WTC11 (cell line): ENCODE measurements at regions not wholly inside any gene's neighbourhood (a gene's known extent, or its start where the extent isn't known, plus 50 kb on each side); places are given as distances from the start of the nearest gene placed in this dataset.

Experiments
- ATAC-seq: fragments of 200-7000 bp; cut with Tn5 transposase; 2 replicates; pipeline ENCODE4 v1.10.0; 2021; ENCODE audit warnings: mild to moderate bottlenecking, moderate library complexity
- CTCF ChIA-PET: fragments of 300-600 bp; sonication (Branson Sonifier 250); formaldehyde crosslinking; loops from one replicate; lab custom pipeline; 2021; ENCODE audit warnings: antibody characterized with exemption; lab: Charles Lee
- POLR2A ChIA-PET: fragments of 350-600 bp; sonication (Branson Sonifier 250); formaldehyde crosslinking; loops from one replicate; lab custom pipeline; 2021; ENCODE audit warnings: antibody characterized with exemption; lab: Charles Lee
- DNase-seq: peaks from one replicate; pipeline ENCODE4 v3.0.0; 2021; ENCODE audit warnings: low spot score
- H3K27ac Mint-ChIP-seq: 2 replicates; pipeline ENCODE4 v1.8.0; 2021; ENCODE audit warnings: mixed read lengths
- H3K27me3 Mint-ChIP-seq: 2 replicates; pipeline ENCODE4 v1.8.0; 2021; ENCODE audit warnings: low read depth, mild to moderate bottlenecking, moderate library complexity, mixed read lengths
- H3K36me3 Mint-ChIP-seq: 2 replicates; pipeline ENCODE4 v1.8.0; 2021; ENCODE audit warnings: mixed read lengths
- H3K4me1 Mint-ChIP-seq: 2 replicates; pipeline ENCODE4 v1.8.0; 2022; ENCODE audit warnings: mixed read lengths
- H3K4me3 Mint-ChIP-seq: 2 replicates; pipeline ENCODE4 v1.8.0; 2021; ENCODE audit warnings: mild to moderate bottlenecking, moderate library complexity, mixed read lengths
- H3K9me3 Mint-ChIP-seq: 2 replicates; pipeline ENCODE4 v1.8.0; 2021; ENCODE audit warnings: mixed read lengths
- AFF4 ChIP-seq: sonication (generic); formaldehyde crosslinking; IDR thresholded peaks from 2 replicates; pipeline ENCODE4 v1.8.1; 2023; ENCODE audit warnings: mild to moderate bottlenecking, missing genetic modification reagents, borderline replicate concordance
- CREM ChIP-seq: sonication (generic); formaldehyde crosslinking; IDR thresholded peaks from 2 replicates; pipeline ENCODE4 v1.8.1; 2022; ENCODE audit warnings: mild to moderate bottlenecking, missing genetic modification reagents, moderate library complexity
- ETV6 ChIP-seq: sonication (generic); formaldehyde crosslinking; IDR thresholded peaks from 2 replicates; pipeline ENCODE4 v1.8.1; 2022; ENCODE audit warnings: mild to moderate bottlenecking, missing genetic modification reagents
- FOXJ3 ChIP-seq: sonication (generic); formaldehyde crosslinking; IDR thresholded peaks from 2 replicates; pipeline ENCODE4 v1.9.0; 2021; ENCODE audit warnings: missing genetic modification reagents, mild to moderate bottlenecking, borderline replicate concordance
- JUN ChIP-seq: sonication (generic); formaldehyde crosslinking; IDR thresholded peaks from 2 replicates; pipeline ENCODE4 v1.8.0; 2023; ENCODE audit warnings: mild to moderate bottlenecking, missing genetic modification reagents
- MYBL2 ChIP-seq: sonication (generic); formaldehyde crosslinking; IDR thresholded peaks from 2 replicates; pipeline ENCODE4 v1.8.1; 2023; ENCODE audit warnings: mild to moderate bottlenecking, moderate library complexity, missing genetic modification reagents
- NFYB ChIP-seq: sonication (generic); formaldehyde crosslinking; conservative IDR thresholded peaks from 2 replicates; pipeline ENCODE4 v1.8.0; 2022; ENCODE audit warnings: low read depth, missing genetic modification reagents
- NR2C2 ChIP-seq: sonication (generic); formaldehyde crosslinking; IDR thresholded peaks from 2 replicates; pipeline ENCODE4 v1.8.0; 2022; ENCODE audit warnings: mild to moderate bottlenecking, missing genetic modification reagents
- NR3C1 ChIP-seq: sonication (generic); formaldehyde crosslinking; conservative IDR thresholded peaks from 2 replicates; pipeline ENCODE4 v1.8.1; 2023; ENCODE audit warnings: low read depth, mild to moderate bottlenecking, missing genetic modification reagents
- ZNF219 ChIP-seq: sonication (generic); formaldehyde crosslinking; IDR thresholded peaks from 2 replicates; pipeline ENCODE4 v1.8.0; 2023; ENCODE audit warnings: missing genetic modification reagents, mild to moderate bottlenecking, borderline replicate concordance
- TF ChIP-seq, protein P1 (sequence below): fragments of 200-600 bp; IDR thresholded peaks from 2 replicates; pipeline ENCODE4 v1.8.0; 2022; ENCODE audit warnings: antibody characterized with exemption
- TF ChIP-seq, protein P2 (sequence below): sonication (generic); formaldehyde crosslinking; IDR thresholded peaks from 2 replicates; pipeline ENCODE4 v1.8.1; 2022; ENCODE audit warnings: low read depth, mild to moderate bottlenecking, moderate library complexity, missing genetic modification reagents, borderline replicate concordance
- TF ChIP-seq, protein P3 (sequence below): sonication (generic); formaldehyde crosslinking; IDR thresholded peaks from 2 replicates; pipeline ENCODE4 v1.8.0; 2023; ENCODE audit warnings: missing genetic modification reagents, mild to moderate bottlenecking, borderline replicate concordance
- TF ChIP-seq, protein P4 (sequence below): fragments of 250-450 bp; sonication (Bioruptor Pico); IDR thresholded peaks from 2 replicates; pipeline ENCODE4 v1.9.0; 2021; ENCODE audit warnings: mild to moderate bottlenecking
- TF ChIP-seq, protein P5 (sequence below): sonication (generic); formaldehyde crosslinking; IDR thresholded peaks from 2 replicates; pipeline ENCODE4 v1.8.0; 2022; ENCODE audit warnings: mild to moderate bottlenecking, missing genetic modification reagents

- DNase-seq (no peak), ATAC-seq (no peak)
- H3K27me3 Mint-ChIP-seq = no peaks in the 10 kb centered on the region
- H3K4me3 Mint-ChIP-seq = no peak overlapping the region
- H3K36me3 Mint-ChIP-seq = no peaks in the 10 kb centered on the region
- no peak overlapping the region for H3K27ac Mint-ChIP-seq
- no peak for TF ChIP-seq JUN (CRISPR knock-in tag)
- no peak for TF ChIP-seq ZNF219 (CRISPR knock-in tag)
- no peak for TF ChIP-seq ETV6 (CRISPR knock-in tag)
- TF ChIP-seq, protein P1, sequence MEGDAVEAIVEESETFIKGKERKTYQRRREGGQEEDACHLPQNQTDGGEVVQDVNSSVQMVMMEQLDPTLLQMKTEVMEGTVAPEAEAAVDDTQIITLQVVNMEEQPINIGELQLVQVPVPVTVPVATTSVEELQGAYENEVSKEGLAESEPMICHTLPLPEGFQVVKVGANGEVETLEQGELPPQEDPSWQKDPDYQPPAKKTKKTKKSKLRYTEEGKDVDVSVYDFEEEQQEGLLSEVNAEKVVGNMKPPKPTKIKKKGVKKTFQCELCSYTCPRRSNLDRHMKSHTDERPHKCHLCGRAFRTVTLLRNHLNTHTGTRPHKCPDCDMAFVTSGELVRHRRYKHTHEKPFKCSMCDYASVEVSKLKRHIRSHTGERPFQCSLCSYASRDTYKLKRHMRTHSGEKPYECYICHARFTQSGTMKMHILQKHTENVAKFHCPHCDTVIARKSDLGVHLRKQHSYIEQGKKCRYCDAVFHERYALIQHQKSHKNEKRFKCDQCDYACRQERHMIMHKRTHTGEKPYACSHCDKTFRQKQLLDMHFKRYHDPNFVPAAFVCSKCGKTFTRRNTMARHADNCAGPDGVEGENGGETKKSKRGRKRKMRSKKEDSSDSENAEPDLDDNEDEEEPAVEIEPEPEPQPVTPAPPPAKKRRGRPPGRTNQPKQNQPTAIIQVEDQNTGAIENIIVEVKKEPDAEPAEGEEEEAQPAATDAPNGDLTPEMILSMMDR = no peak
- no peak for TF ChIP-seq NFYB
- no peak for TF ChIP-seq FOXJ3
- no peak for TF ChIP-seq NR2C2 (CRISPR knock-in tag)
- TF ChIP-seq, protein P2, sequence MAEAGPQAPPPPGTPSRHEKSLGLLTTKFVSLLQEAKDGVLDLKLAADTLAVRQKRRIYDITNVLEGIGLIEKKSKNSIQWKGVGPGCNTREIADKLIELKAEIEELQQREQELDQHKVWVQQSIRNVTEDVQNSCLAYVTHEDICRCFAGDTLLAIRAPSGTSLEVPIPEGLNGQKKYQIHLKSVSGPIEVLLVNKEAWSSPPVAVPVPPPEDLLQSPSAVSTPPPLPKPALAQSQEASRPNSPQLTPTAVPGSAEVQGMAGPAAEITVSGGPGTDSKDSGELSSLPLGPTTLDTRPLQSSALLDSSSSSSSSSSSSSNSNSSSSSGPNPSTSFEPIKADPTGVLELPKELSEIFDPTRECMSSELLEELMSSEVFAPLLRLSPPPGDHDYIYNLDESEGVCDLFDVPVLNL = no peak
- TF ChIP-seq, protein P3, sequence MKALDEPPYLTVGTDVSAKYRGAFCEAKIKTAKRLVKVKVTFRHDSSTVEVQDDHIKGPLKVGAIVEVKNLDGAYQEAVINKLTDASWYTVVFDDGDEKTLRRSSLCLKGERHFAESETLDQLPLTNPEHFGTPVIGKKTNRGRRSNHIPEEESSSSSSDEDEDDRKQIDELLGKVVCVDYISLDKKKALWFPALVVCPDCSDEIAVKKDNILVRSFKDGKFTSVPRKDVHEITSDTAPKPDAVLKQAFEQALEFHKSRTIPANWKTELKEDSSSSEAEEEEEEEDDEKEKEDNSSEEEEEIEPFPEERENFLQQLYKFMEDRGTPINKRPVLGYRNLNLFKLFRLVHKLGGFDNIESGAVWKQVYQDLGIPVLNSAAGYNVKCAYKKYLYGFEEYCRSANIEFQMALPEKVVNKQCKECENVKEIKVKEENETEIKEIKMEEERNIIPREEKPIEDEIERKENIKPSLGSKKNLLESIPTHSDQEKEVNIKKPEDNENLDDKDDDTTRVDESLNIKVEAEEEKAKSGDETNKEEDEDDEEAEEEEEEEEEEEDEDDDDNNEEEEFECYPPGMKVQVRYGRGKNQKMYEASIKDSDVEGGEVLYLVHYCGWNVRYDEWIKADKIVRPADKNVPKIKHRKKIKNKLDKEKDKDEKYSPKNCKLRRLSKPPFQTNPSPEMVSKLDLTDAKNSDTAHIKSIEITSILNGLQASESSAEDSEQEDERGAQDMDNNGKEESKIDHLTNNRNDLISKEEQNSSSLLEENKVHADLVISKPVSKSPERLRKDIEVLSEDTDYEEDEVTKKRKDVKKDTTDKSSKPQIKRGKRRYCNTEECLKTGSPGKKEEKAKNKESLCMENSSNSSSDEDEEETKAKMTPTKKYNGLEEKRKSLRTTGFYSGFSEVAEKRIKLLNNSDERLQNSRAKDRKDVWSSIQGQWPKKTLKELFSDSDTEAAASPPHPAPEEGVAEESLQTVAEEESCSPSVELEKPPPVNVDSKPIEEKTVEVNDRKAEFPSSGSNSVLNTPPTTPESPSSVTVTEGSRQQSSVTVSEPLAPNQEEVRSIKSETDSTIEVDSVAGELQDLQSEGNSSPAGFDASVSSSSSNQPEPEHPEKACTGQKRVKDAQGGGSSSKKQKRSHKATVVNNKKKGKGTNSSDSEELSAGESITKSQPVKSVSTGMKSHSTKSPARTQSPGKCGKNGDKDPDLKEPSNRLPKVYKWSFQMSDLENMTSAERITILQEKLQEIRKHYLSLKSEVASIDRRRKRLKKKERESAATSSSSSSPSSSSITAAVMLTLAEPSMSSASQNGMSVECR (CRISPR knock-in tag) = no peak
- TF ChIP-seq, protein P4, sequence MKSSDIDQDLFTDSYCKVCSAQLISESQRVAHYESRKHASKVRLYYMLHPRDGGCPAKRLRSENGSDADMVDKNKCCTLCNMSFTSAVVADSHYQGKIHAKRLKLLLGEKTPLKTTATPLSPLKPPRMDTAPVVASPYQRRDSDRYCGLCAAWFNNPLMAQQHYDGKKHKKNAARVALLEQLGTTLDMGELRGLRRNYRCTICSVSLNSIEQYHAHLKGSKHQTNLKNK (CRISPR knock-in tag) = no peak
- no peak for TF ChIP-seq NR3C1 (CRISPR knock-in tag)
- TF ChIP-seq AFF4 (CRISPR knock-in tag) = no peak
- no peak for TF ChIP-seq MYBL2 (CRISPR knock-in tag)
- TF ChIP-seq, protein P5, sequence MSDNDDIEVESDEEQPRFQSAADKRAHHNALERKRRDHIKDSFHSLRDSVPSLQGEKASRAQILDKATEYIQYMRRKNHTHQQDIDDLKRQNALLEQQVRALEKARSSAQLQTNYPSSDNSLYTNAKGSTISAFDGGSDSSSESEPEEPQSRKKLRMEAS = no peak
- TF ChIP-seq CREM (CRISPR knock-in tag) = no peak
- ChIA-PET CTCF (interaction anchor here (1.3 kb wide), 1 partner anchor 48 kb away, joined by 3 read pairs; no protein-coding TSS in a partner anchor), POLR2A (no interaction called here)
- no peaks in the 10 kb centered on the region for H3K9me3 Mint-ChIP-seq
- H3K4me1 Mint-ChIP-seq = peaks cover 18% of the 10 kb centered on the region
Observed at GRCh38 chr4:111234939-111235338, 612.1 kb upstream of the PITX2 start.
